ENCODE measurements at regions not wholly inside any gene's neighbourhood (a gene's known extent, or its start where the extent isn't known, plus 50 kb on each side); places are given as distances from the start of the nearest gene placed in this dataset.

GRCh38 chr20:10877342-10877741 is 203.5 kb upstream of the JAG1 start:
- TF ChIP-seq CTCF (IDR thresholded peaks at IDR 0.05) = no peak
- no peak for TF ChIP-seq POLR2A (IDR thresholded peaks at IDR 0.05)
